Neutrophil (primary cell): ENCODE measurements at regions not wholly inside any gene's neighbourhood (a gene's known extent, or its start where the extent isn't known, plus 50 kb on each side); places are given as distances from the start of the nearest gene placed in this dataset.

Experiments
- H3K27ac ChIP-seq: fragments of 200-600 bp; sonication (generic); 2 replicates; pipeline ENCODE4 v1.5.1; 2016; ENCODE audit warnings: mild to moderate bottlenecking, moderate library complexity
- H3K27me3 ChIP-seq: fragments of 200-600 bp; sonication (generic); 2 replicates; pipeline ENCODE4 v1.6.0; 2016; ENCODE audit warnings: mild to moderate bottlenecking
- H3K36me3 ChIP-seq: fragments of 200-600 bp; sonication (generic); 2 replicates; pipeline ENCODE4 v1.5.1; 2017
- H3K4me1 ChIP-seq, 2 experiments: fragments of 200-600 bp in 1 of 2; sonication (generic) in 1 of 2; 1 replicate in 1 of 2; 2 replicates in 1 of 2; pipeline versions ENCODE4 v1.5.1 to v1.6.1; 2013 to 2016; ENCODE audit warnings: low read depth in 1 of 2, low read length in 1 of 2, mild to moderate bottlenecking in 1 of 2, moderate library complexity in 1 of 2; ENCODE audit not compliant: control insufficient read depth in 1 of 2, insufficient read depth in 1 of 2
- H3K4me3 ChIP-seq, 2 experiments: fragments of 200-600 bp in 1 of 2; sonication (generic) in 1 of 2; 1 replicate in 1 of 2; 2 replicates in 1 of 2; pipeline ENCODE4 v1.5.1; 2013 to 2016; ENCODE audit warnings: low read depth in 1 of 2, low read length in 1 of 2, mild to moderate bottlenecking in 1 of 2, moderate library complexity in 1 of 2
- H3K9me3 ChIP-seq: fragments of 200-600 bp; sonication (generic); 2 replicates; pipeline ENCODE4 v1.5.1; 2016
- CTCF ChIP-seq: fragments of 200-600 bp; sonication (generic); IDR thresholded peaks from 2 replicates; pipeline ENCODE4 v1.5.1; 2016; ENCODE audit warnings: antibody characterized with exemption

GRCh38 chr6:9095729-9096128 is 660.4 kb upstream of the SLC35B3 start:
- H3K27ac ChIP-seq: no peak overlapping the region
- no peaks in the 10 kb centered on the region for H3K27me3 ChIP-seq
- no peaks in the 10 kb centered on the region for H3K9me3 ChIP-seq
- no peaks in the 10 kb centered on the region for H3K36me3 ChIP-seq
- H3K4me3 ChIP-seq: no peak overlapping the region
- no peaks in the 10 kb centered on the region for H3K4me1 ChIP-seq
- TF ChIP-seq CTCF: no peak

- TF ChIP-seq CTCF: no peak
- Histone ChIP-seq H3K27me3 (no peaks in the 10 kb centered on the region), H3K36me3 (no peaks in the 10 kb centered on the region), H3K9me3 (no peaks in the 10 kb centered on the region), H3K4me1 (no peaks in the 10 kb centered on the region), H3K4me3 (no peak overlapping the region), H3K27ac (no peak overlapping the region)
Observed at GRCh38 chr6:9095137-9095536, 659.8 kb upstream of the SLC35B3 start.

- Histone ChIP-seq H3K36me3 (no peaks in the 10 kb centered on the region), H3K4me3 (no peak overlapping the region), H3K9me3 (no peaks in the 10 kb centered on the region), H3K27me3 (no peaks in the 10 kb centered on the region), H3K4me1 (no peaks in the 10 kb centered on the region), H3K27ac (no peak overlapping the region)
- TF ChIP-seq CTCF: no peak
Observed at GRCh38 chr6:9089724-9090123, 654.4 kb upstream of the SLC35B3 start.

GRCh38 chr6:9087470-9087869 is 652.1 kb upstream of the SLC35B3 start:
- no peak for TF ChIP-seq CTCF
- Histone ChIP-seq H3K4me1 (no peaks in the 10 kb centered on the region), H3K27me3 (no peaks in the 10 kb centered on the region), H3K27ac (no peak overlapping the region), H3K4me3 (no peak overlapping the region), H3K9me3 (no peaks in the 10 kb centered on the region), H3K36me3 (no peaks in the 10 kb centered on the region)

GRCh38 chr6:9086331-9086730 is 651.0 kb upstream of the SLC35B3 start:
- Histone ChIP-seq H3K4me3 (no peak overlapping the region), H3K9me3 (no peaks in the 10 kb centered on the region), H3K27ac (no peak overlapping the region), H3K27me3 (no peaks in the 10 kb centered on the region), H3K4me1 (no peaks in the 10 kb centered on the region), H3K36me3 (no peaks in the 10 kb centered on the region)
- no peak for TF ChIP-seq CTCF

GRCh38 chr6:9085709-9086070 is 650.3 kb upstream of the SLC35B3 start:
- TF ChIP-seq CTCF: no peak
- no peaks in the 10 kb centered on the region for H3K27me3 ChIP-seq
- no peaks in the 10 kb centered on the region for H3K4me1 ChIP-seq
- no peaks in the 10 kb centered on the region for H3K9me3 ChIP-seq
- H3K36me3 ChIP-seq: no peaks in the 10 kb centered on the region
- H3K27ac ChIP-seq: no peak overlapping the region
- no peak overlapping the region for H3K4me3 ChIP-seq
